ENCODE measurements at regions not wholly inside any gene's neighbourhood (a gene's known extent, or its start where the extent isn't known, plus 50 kb on each side); places are given as distances from the start of the nearest gene placed in this dataset.

GRCh38 chr15:62298811-62299210, 133.7 kb upstream of the C2CD4B start:
- intact Hi-C loops (cut with micrococcal nuclease; ENCODE audit: unreplicated experiment) = no loop called here
- Histone ChIP-seq H3K79me2 (ENCODE audit: low read depth) (no peaks in the 10 kb centered on the region), H2AFZ (no peak overlapping the region), H3K9me3 (ENCODE audit: insufficient read depth, low read depth) (no peaks in the 10 kb centered on the region), H3K27ac (no peak overlapping the region), H4K20me1 (ENCODE audit: insufficient read depth) (no peaks in the 10 kb centered on the region), H3F3A (ENCODE audit: insufficient read depth, low read depth) (no peaks in the 10 kb centered on the region), H3K4me2 (no peak overlapping the region), H3K4me1 (replicated peaks; ENCODE audit: insufficient read depth) (no peaks in the 10 kb centered on the region), H3K36me3 (ENCODE audit: low read depth) (no peaks in the 10 kb centered on the region), H3K4me3 (no peak overlapping the region), H3K9me2 (ENCODE audit: insufficient read depth) (no peaks in the 10 kb centered on the region), H3K27me3 (ENCODE audit: insufficient read depth, low read depth) (peaks cover under 1% of the 10 kb centered on the region; the same call in 1 of the 2 replicates)
- ChIA-PET POLR2A (ENCODE audit: unreplicated experiment) (no interaction called here), CTCF (no interaction called here)
- TF ChIP-seq CTCF (conservative IDR thresholded peaks at IDR 0.05) (no peak), EZH2 (IDR thresholded peaks at IDR 0.05; ENCODE audit: low read depth) (no peak)
- no peak for DNase-seq
- no TSS peak for BruUV-seq (replicated peaks)

GRCh38 chr15:62299541-62299940, 134.5 kb upstream of the C2CD4B start:
- no peak overlapping the region for H3K27ac ChIP-seq
- H3K27me3 ChIP-seq (ENCODE audit: insufficient read depth, low read depth) = no peaks in the 10 kb centered on the region
- H3K9me3 ChIP-seq (ENCODE audit: insufficient read depth, low read depth) = no peaks in the 10 kb centered on the region
- no peaks in the 10 kb centered on the region for H3K4me1 ChIP-seq (replicated peaks; ENCODE audit: insufficient read depth)
- no peaks in the 10 kb centered on the region for H3F3A ChIP-seq (ENCODE audit: insufficient read depth, low read depth)
- ChIA-PET POLR2A (ENCODE audit: unreplicated experiment) (no interaction called here), CTCF (no interaction called here)
- H3K4me3 ChIP-seq = no peak overlapping the region
- no peaks in the 10 kb centered on the region for H3K9me2 ChIP-seq (ENCODE audit: insufficient read depth)
- no peaks in the 10 kb centered on the region for H4K20me1 ChIP-seq (ENCODE audit: insufficient read depth)
- H3K4me2 ChIP-seq = no peak overlapping the region
- no peak for DNase-seq
- TF ChIP-seq CTCF (conservative IDR thresholded peaks at IDR 0.05) (no peak), EZH2 (IDR thresholded peaks at IDR 0.05; ENCODE audit: low read depth) (no peak)
- H3K36me3 ChIP-seq (ENCODE audit: low read depth) = no peaks in the 10 kb centered on the region
- intact Hi-C loops (cut with micrococcal nuclease; ENCODE audit: unreplicated experiment) = no loop called here
- no TSS peak for BruUV-seq (replicated peaks)
- H3K79me2 ChIP-seq (ENCODE audit: low read depth) = no peaks in the 10 kb centered on the region
- no peak overlapping the region for H2AFZ ChIP-seq

GRCh38 chr15:62301993-62302675, 137.0 kb upstream of the C2CD4B start:
- H3K4me3 ChIP-seq = no peak overlapping the region
- POLR2A ChIA-PET (ENCODE audit: unreplicated experiment) = no interaction called here
- no peak overlapping the region for H3K4me2 ChIP-seq
- H3F3A ChIP-seq (ENCODE audit: insufficient read depth, low read depth) = no peaks in the 10 kb centered on the region
- H3K27ac ChIP-seq = no peak overlapping the region
- no peak overlapping the region for H2AFZ ChIP-seq
- TF ChIP-seq CTCF (conservative IDR thresholded peaks at IDR 0.05) (no peak), EZH2 (IDR thresholded peaks at IDR 0.05; ENCODE audit: low read depth) (no peak)
- BruUV-seq (replicated peaks) = no TSS peak
- no peaks in the 10 kb centered on the region for H3K9me2 ChIP-seq (ENCODE audit: insufficient read depth)
- H3K79me2 ChIP-seq (ENCODE audit: low read depth) = no peaks in the 10 kb centered on the region
- H3K27me3 ChIP-seq (ENCODE audit: insufficient read depth, low read depth) = no peaks in the 10 kb centered on the region
- H4K20me1 ChIP-seq (ENCODE audit: insufficient read depth) = no peaks in the 10 kb centered on the region
- CTCF ChIA-PET = no interaction called here
- intact Hi-C loops (cut with micrococcal nuclease; ENCODE audit: unreplicated experiment) = no loop called here
- H3K9me3 ChIP-seq (ENCODE audit: insufficient read depth, low read depth) = no peaks in the 10 kb centered on the region
- no peaks in the 10 kb centered on the region for H3K4me1 ChIP-seq (replicated peaks; ENCODE audit: insufficient read depth)
- DNase-seq = no peak
- no peaks in the 10 kb centered on the region for H3K36me3 ChIP-seq (ENCODE audit: low read depth)
